NCI-H748 treated with DMSO at 0.1 percent for 48 hours (cell line): ENCODE measurements at regions not wholly inside any gene's neighbourhood (a gene's known extent, or its start where the extent isn't known, plus 50 kb on each side); places are given as distances from the start of the nearest gene placed in this dataset.
"Not testable (repeated sequence)": the region's sequence is repeated elsewhere in the genome, so short reads cannot be mapped to it uniquely, and the experiment has no call there.

Experiments
- DNase-seq: peaks from one replicate; lab custom pipeline; 2025; lab: John Stamatoyannopoulos, UW

GRCh38 chr10:91003379-91003778 lies 82.5 kb upstream of the ANKRD1 start:
- not testable (repeated sequence) for DNase-seq

GRCh38 chr10:91005276-91005675 lies 84.4 kb upstream of the ANKRD1 start:
- not testable (repeated sequence) for DNase-seq

DNA sequence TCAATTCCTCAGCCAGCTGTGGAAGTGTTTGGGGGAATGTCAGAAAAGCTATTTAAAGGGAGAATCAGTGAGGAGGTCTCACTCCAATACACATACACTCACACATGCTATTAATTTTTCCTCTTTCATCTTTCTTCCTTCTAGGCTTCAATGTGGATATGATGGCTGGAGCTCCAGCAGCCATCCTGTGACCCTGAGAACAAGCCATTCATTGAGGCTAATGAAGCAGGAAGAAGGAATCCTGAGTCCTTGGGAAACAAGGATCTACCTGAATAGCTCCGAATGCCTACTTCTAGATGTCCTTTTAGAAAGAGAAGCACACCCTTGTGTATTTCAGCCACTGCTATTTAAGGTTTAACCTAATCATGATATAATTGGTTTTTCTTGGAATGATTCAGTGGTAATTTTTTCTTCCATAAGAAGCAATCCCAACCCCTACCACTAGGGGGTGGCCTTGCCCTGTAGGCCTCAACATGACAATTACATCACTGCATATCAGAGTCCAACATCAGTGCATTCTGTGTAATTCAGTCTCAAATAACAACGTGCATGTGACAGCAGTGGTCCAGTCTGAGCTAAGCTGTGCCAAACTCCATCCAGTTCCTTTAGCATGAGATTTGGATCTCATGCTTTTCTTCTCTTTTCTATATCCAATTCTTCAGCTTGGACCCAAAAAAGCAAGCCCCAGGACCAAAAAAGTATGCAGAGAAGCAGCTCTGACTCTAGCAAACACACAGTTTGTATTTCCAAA lies 85.3 kb upstream of the ANKRD1 start:
- peak; percentile 40 for DNase-seq

GRCh38 chr10:91006752-91007346 lies 86.0 kb upstream of the ANKRD1 start:
- no peak for DNase-seq

DNA sequence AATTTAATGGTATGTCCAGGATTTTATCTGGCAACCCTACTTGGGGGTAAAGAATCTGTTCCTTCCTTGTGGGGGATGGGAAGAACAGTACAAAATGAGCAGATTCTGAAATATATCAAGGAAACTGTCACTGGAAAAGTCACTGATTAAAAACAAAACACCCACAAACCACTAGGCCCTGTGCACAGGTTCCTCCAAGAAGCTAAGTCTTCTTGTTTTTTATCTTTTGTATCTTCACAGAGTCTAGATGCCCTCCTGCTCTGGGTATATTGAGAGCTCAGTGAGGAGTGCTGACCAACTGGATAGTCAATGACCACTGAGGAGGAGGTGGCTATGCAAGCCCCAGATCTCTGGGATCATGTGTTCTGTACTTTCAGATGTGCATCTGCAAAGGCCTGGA lies 86.8 kb upstream of the ANKRD1 start:
- no peak for DNase-seq

GRCh38 chr10:91009121-91009520 lies 88.2 kb upstream of the ANKRD1 start:
- no peak for DNase-seq

GRCh38 chr10:91010952-91011351 lies 90.1 kb upstream of the ANKRD1 start:
- DNase-seq = no peak

DNA sequence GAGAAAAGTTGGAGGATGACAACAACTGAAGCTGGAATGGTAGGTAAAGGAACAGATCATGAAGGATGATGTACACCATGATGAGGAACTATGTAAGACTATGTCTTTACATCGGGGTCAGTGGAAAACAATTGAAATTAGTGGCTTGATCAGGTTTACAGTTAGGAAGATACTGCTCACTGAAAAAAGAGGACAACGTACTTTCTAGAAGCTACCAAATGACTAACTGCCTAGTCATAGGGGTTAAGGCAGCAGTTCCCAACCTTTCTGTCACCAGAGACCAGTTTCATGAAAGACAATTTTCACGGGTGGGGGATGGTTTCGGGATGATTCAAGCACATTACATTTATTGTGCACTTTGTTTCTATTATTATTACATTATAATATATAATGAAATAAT lies 91.6 kb upstream of the ANKRD1 start:
- no peak for DNase-seq

- no peak for DNase-seq
These were observed 93.1 kb upstream of the ANKRD1 start for GRCh38 chr10:91013985-91014384.

DNA sequence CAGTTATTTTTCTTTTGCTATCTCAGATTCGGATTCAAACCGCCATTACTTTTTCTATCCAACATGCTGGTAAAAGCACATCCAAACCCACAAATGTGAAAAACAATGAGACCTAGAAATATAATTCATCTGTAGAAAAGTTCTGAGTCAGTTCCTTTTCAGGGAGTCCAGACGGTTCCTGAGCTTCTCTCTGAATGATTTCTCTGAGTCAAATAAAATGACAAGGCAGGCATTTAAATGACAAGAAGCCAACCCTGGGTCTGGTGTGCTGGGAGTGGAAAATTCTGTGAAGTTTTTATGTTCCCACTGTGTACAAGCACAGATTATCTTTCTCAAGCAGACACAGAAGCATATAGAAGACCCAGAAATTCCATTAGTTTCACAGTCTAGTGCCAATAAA lies 96.3 kb upstream of the ANKRD1 start:
- DNase-seq = no peak

DNA sequence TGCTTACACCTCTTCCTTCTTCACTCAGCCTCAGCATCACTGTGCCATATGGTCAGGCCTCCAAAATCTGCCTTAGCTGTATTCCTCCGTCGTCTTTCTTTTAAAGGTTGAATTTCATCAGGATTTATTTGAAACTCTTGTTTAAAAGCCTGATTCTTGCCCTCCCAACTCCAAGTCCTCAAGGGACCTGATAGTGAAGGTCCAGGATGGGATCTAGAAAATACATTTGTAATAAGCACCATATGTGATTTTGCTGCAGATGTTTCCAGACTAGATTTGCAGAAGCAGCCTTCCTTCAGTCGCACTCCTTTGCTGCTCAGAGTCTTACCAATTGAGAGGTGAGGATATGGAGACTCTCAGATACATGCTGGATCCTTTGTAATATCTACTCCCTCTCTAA lies 101.0 kb upstream of the ANKRD1 start:
- no peak for DNase-seq

- DNase-seq = no peak
These were observed 101.5 kb upstream of the ANKRD1 start for GRCh38 chr10:91022390-91022789.

DNA sequence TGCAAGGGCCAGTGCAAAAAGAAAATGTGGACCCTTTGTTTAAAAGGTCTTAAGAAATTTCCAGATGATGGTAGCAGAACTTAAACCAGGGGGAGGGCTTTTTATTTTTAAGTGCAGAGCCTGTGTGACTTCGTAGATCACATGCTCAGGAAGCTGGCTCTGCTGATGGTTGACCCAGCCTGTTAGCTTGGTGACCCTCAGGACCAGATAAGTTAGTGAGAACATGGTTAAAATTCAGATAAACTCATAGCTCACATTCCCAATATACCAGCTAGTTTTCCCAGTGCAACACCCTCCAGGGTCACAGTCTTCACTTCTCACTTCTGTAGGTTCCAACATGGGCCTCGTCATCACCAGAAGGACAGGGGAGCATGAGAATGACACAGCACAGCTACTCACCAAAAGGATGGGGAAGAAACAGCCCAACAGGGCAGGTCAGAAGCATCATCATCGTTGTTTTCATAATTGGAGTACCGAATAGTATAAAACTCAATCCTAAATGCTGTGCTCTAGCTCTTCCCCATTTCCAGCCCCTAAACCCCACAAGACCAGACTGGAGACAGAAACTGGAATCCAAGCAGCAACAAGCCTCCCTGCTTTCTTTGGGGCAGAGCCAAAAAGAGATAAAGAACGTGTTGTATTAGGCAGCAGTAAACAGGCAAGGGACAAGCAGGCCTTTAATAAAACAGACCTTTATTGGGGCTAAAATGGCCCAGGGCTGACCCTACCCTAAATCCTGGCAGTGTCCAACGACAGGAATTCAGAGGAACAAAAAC lies 102.2 kb upstream of the ANKRD1 start:
- no peak for DNase-seq

- no peak for DNase-seq
These were observed 103.0 kb upstream of the ANKRD1 start for GRCh38 chr10:91023700-91024398.

GRCh38 chr10:91024541-91024940 lies 103.7 kb upstream of the ANKRD1 start:
- no peak for DNase-seq

DNA sequence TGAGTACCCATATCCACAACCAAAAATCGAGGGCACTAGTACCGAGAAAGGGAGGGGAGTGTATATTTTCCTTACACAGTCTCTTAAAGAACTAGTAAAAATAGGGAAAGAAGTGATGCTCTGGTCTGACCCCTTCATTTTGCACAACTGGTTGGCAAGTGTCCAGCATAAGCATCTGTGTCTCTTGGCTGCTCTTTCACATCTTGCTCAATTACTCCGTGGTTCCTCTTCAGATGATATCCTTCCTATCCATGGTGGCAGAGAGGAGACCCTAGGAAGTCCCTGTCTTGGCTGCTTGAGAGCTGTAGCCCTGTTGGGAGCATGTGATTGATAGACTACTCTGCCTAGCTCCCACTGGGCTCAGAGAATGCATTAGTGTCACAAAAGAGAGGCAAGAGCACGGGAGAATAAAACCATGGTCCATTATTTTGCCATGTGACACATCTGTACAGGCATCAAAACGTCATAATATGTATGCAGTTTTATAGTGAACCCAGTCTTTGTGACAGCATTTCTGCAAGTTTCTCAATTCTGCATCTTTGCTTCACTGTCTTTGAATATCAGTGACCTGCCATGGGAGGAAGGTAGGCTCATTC lies 111.8 kb upstream of the ANKRD1 start:
- no peak for DNase-seq

DNA sequence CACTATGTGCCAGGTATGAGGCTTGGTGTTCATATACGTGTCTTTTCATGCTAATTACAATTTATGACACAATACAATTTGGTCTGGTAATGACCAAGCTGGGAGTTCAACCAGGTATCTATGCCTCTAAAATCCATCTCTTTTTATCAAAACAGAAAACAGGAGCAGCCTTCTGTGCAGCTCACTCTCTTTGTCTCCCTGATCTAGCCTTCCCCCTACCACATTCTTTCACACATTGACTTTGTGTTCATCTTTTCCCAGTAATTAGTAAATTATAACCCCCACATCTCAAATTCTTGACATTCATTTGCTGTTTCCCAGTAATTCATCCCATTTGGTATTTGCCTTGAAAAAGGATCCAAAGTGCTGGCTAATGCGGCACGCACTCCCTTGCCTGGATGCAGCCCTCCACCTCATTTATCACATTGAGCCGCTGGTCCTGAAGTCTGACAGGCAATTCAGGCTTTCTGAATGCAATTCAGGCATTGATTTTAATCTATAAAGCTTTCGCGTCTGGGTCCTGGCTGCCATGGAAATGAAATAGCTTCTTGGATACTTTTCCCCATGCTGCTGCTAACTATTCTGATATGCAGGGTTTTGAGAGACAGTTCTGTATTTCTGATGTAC lies 112.5 kb upstream of the ANKRD1 start:
- DNase-seq = no peak

DNA sequence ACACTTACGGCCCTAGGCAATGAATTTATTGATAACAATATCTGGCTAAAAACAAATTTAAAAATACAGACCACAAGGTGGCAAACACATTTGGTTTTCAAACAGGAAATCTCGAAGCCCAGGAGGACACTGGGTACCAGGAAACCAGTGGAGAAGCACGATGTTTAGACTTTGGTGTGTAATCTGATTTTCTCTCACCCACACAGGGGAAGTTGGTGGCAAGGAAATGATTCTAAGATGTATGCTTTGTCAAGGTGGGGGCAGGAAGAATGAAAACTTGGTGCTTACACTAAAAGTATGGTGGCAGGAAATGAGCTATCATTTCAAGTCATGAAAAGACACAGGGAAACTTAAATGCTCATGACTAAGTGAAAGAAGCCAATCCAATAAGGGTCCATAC lies 113.2 kb upstream of the ANKRD1 start:
- DNase-seq = no peak

- DNase-seq = no peak
These were observed 113.7 kb upstream of the ANKRD1 start for GRCh38 chr10:91034494-91035159.

- DNase-seq = no peak
These were observed 114.9 kb upstream of the ANKRD1 start for GRCh38 chr10:91035650-91036292.
